ENCODE measurements at regions not wholly inside any gene's neighbourhood (a gene's known extent, or its start where the extent isn't known, plus 50 kb on each side); places are given as distances from the start of the nearest gene placed in this dataset.

- Histone ChIP-seq H3K36me3 (ENCODE audit: control insufficient read depth in 2 of 2, extremely low read depth in 1 of 2, insufficient read depth in 2 of 2, low read length in 2 of 2) (no peaks in the 10 kb centered on the region), H3K9me1 (replicated peaks; ENCODE audit: control insufficient read depth, extremely low read depth, insufficient read depth, low read length) (no peaks in the 10 kb centered on the region), H3K4me2 (ENCODE audit: insufficient read depth, low read length) (no peak overlapping the region), H3K9ac (replicated peaks; ENCODE audit: extremely low read depth, insufficient read depth, low read length) (no peak overlapping the region), H3K4me3 (replicated peaks in 1 of 3; ENCODE audit: insufficient read depth in 1 of 3, low read depth in 1 of 3, low read length in 3 of 3) (no peak overlapping the region), H3K4me1 (ENCODE audit: control insufficient read depth, extremely low read depth, insufficient read depth, low read length) (peaks cover 6% of the 10 kb centered on the region), H3K9me3 (replicated peaks; ENCODE audit: control insufficient read depth, insufficient read depth, low read length) (no peaks in the 10 kb centered on the region), H4K20me1 (replicated peaks; ENCODE audit: control insufficient read depth, extremely low read depth, insufficient read depth, low read length) (no peaks in the 10 kb centered on the region), H3K27me3 (ENCODE audit: control insufficient read depth in 2 of 2, insufficient read depth in 2 of 2, low read length in 2 of 2) (no peaks in the 10 kb centered on the region), H2AFZ (ENCODE audit: low read depth, low read length) (peak overlapping the region; percentile 41), H3K79me2 (ENCODE audit: control insufficient read depth, insufficient read depth, low read length) (no peaks in the 10 kb centered on the region), H3K27ac (ENCODE audit: insufficient read depth, low read depth, low read length) (peak overlapping the region; percentile 21)
- DNase-seq (ENCODE audit: low read depth, low spot score): peak; percentile 94
- POLR2A ChIA-PET: interaction anchor here (0.8 to 2.7 kb wide), 5 partner anchors 38 to 62 kb away, joined by 3 to 23 read pairs (median 7); partner anchors contain the start of gene ADM
- TF ChIP-seq FOS (IDR thresholded peaks at IDR 0.05; ENCODE audit: borderline replicate concordance, insufficient read depth, low read length) (no peak), GATA2 (IDR thresholded peaks at IDR 0.05; ENCODE audit: insufficient read depth, insufficient read length, low read depth, low read length) (peak; percentile 49), MYC (IDR thresholded peaks at IDR 0.05; ENCODE audit: low read depth, low read length) (peak; percentile 52), CTCF (IDR thresholded peaks at IDR 0.05; ENCODE audit: extremely low read depth in 1 of 2, insufficient read depth in 1 of 2, low read depth in 1 of 2, low read length in 2 of 2) (peak; percentile 85 to 91), POLR2AphosphoS5 (IDR thresholded peaks at IDR 0.05; ENCODE audit: insufficient read depth, low read depth, low read length) (peak; percentile 89), EZH2 (IDR thresholded peaks at IDR 0.05; ENCODE audit: borderline replicate concordance, low read depth, low read length, severe bottlenecking) (no peak), MAX (IDR thresholded peaks at IDR 0.05; ENCODE audit: insufficient read depth, insufficient read length) (no peak)
- CTCF ChIA-PET: interaction anchor here (0.6 to 7.2 kb wide), 72 partner anchors 8 to 753 kb away, joined by 3 to 203 read pairs (median 4); partner anchors contain the start of genes ADM and RNF141
- intact Hi-C loops (cut with micrococcal nuclease): loop anchor here (1.0 to 10.0 kb wide), 8 partner anchors 14 to 607 kb away; no protein-coding TSS in a partner anchor
- BruUV-seq (replicated peaks): no TSS peak
- dilution Hi-C loops (cut with MboI; ENCODE audit: extremely low pct_ligation_motif_present, low sequenced_read_pairs): no loop called here
- peak; percentile 88 for FAIRE-seq
These were observed 61.9 kb downstream of the ADM start for GRCh38 chr11:10366568-10367331.

Measured in endothelial cell of umbilical vein (primary cell).